Upper lobe of left lung (tissue), 4 donors: ENCODE measurements at regions not wholly inside any gene's neighbourhood (a gene's known extent, or its start where the extent isn't known, plus 50 kb on each side); places are given as distances from the start of the nearest gene placed in this dataset.

Experiments
- POLR2A ChIP-seq, 4 donors: fragments of 450-650 bp; IDR thresholded peaks; one replicate each; pipeline ENCODE4 v1.5.1; 2016 to 2017; ENCODE audit warnings: antibody characterized with exemption in 4 of 4, mild to moderate bottlenecking in 2 of 4
- TF ChIP-seq, protein P1 (sequence below), 6 experiments: fragments of 450-650 bp in 4 of 6; fragments of 200-600 bp in 2 of 6; sonication (generic) in 2 of 6; IDR thresholded peaks; one replicate each; pipeline ENCODE4 v1.5.1; 2016 to 2019; ENCODE audit warnings: antibody characterized with exemption in 6 of 6

DNA sequence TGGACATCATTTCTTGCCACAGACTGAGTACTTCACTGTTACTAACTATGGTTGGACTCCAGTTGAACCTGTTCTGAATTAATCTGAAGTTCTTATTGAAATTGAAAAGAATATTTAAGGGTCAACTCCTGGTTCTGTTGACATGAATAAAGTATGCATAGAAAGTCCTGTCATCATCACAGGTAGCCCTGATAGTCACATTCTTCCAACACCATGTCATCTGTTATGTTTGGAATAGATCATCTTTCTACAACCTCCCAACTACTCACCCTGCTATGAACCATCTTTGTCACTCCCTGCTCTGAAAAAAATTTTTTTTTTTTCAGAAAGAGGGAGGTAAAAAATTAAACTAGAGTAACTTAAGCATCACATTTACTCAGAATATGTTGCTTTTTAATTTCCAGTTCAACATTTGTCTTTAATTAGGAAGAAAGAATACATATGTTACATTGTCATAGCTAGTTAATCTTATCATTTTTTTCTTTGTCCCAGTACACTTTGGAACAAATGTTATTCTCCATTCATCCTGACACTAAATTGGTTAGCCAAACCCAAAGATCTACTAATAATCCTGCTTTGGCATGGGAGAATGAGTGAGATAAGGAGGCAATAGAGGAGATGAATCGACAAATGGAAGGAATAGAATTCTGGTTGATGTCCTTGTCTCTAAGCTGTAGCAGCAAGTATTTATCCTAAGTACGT, 775.1 kb upstream of the NRSN1 start:
- TF ChIP-seq, protein P1, sequence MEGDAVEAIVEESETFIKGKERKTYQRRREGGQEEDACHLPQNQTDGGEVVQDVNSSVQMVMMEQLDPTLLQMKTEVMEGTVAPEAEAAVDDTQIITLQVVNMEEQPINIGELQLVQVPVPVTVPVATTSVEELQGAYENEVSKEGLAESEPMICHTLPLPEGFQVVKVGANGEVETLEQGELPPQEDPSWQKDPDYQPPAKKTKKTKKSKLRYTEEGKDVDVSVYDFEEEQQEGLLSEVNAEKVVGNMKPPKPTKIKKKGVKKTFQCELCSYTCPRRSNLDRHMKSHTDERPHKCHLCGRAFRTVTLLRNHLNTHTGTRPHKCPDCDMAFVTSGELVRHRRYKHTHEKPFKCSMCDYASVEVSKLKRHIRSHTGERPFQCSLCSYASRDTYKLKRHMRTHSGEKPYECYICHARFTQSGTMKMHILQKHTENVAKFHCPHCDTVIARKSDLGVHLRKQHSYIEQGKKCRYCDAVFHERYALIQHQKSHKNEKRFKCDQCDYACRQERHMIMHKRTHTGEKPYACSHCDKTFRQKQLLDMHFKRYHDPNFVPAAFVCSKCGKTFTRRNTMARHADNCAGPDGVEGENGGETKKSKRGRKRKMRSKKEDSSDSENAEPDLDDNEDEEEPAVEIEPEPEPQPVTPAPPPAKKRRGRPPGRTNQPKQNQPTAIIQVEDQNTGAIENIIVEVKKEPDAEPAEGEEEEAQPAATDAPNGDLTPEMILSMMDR (IDR thresholded peaks at IDR 0.05): no peak
- no peak for TF ChIP-seq POLR2A (IDR thresholded peaks at IDR 0.05)
